ENCODE measurements at regions not wholly inside any gene's neighbourhood (a gene's known extent, or its start where the extent isn't known, plus 50 kb on each side); places are given as distances from the start of the nearest gene placed in this dataset.

DNA sequence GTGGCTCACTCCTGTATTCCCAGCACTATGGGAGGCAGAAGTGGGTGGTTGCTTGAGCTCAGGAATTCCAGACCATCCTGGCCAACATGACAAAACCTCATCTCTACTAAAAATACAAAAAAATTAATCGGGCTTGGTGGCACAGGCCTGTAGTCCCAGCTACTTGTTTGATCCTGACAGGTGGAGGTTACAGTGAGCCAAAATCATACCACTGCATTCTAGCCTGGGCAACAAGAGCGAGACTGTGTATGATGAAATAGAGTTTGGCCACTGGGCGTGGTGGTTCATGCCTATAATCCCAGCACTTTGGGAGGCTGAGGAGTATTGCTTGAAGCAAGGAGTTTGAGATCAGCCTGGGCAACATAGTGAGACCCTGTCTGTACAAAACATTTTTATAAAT lies 173.3 kb downstream of the TANC2 start:
- TF ChIP-seq, protein P1, sequence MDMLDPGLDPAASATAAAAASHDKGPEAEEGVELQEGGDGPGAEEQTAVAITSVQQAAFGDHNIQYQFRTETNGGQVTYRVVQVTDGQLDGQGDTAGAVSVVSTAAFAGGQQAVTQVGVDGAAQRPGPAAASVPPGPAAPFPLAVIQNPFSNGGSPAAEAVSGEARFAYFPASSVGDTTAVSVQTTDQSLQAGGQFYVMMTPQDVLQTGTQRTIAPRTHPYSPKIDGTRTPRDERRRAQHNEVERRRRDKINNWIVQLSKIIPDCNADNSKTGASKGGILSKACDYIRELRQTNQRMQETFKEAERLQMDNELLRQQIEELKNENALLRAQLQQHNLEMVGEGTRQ (CRISPR knock-in tag; IDR thresholded peaks at IDR 0.05): no peak
- TF ChIP-seq FOXJ3 (CRISPR knock-in tag; IDR thresholded peaks at IDR 0.05; ENCODE audit: borderline replicate concordance) (no peak), CREB1 (CRISPR knock-in tag; IDR thresholded peaks at IDR 0.05) (no peak), ESRRA (CRISPR knock-in tag; IDR thresholded peaks at IDR 0.05; ENCODE audit: borderline replicate concordance) (no peak), MXD4 (CRISPR knock-in tag; IDR thresholded peaks at IDR 0.05; ENCODE audit: borderline replicate concordance) (no peak), PRRX2 (CRISPR knock-in tag; IDR thresholded peaks at IDR 0.05) (no peak), IRF2 (CRISPR knock-in tag; IDR thresholded peaks at IDR 0.05; ENCODE audit: borderline replicate concordance, low read depth) (no peak)
- TF ChIP-seq, protein P2, sequence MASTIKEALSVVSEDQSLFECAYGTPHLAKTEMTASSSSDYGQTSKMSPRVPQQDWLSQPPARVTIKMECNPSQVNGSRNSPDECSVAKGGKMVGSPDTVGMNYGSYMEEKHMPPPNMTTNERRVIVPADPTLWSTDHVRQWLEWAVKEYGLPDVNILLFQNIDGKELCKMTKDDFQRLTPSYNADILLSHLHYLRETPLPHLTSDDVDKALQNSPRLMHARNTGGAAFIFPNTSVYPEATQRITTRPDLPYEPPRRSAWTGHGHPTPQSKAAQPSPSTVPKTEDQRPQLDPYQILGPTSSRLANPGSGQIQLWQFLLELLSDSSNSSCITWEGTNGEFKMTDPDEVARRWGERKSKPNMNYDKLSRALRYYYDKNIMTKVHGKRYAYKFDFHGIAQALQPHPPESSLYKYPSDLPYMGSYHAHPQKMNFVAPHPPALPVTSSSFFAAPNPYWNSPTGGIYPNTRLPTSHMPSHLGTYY (CRISPR knock-in tag; IDR thresholded peaks at IDR 0.05): no peak
- TF ChIP-seq, protein P3, sequence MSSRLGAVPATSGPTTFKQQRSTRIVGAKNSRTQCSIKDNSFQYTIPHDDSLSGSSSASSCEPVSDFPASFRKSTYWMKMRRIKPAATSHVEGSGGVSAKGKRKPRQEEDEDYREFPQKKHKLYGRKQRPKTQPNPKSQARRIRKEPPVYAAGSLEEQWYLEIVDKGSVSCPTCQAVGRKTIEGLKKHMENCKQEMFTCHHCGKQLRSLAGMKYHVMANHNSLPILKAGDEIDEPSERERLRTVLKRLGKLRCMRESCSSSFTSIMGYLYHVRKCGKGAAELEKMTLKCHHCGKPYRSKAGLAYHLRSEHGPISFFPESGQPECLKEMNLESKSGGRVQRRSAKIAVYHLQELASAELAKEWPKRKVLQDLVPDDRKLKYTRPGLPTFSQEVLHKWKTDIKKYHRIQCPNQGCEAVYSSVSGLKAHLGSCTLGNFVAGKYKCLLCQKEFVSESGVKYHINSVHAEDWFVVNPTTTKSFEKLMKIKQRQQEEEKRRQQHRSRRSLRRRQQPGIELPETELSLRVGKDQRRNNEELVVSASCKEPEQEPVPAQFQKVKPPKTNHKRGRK (CRISPR knock-in tag; IDR thresholded peaks at IDR 0.05; ENCODE audit: borderline replicate concordance): no peak
- TF ChIP-seq, protein P4, sequence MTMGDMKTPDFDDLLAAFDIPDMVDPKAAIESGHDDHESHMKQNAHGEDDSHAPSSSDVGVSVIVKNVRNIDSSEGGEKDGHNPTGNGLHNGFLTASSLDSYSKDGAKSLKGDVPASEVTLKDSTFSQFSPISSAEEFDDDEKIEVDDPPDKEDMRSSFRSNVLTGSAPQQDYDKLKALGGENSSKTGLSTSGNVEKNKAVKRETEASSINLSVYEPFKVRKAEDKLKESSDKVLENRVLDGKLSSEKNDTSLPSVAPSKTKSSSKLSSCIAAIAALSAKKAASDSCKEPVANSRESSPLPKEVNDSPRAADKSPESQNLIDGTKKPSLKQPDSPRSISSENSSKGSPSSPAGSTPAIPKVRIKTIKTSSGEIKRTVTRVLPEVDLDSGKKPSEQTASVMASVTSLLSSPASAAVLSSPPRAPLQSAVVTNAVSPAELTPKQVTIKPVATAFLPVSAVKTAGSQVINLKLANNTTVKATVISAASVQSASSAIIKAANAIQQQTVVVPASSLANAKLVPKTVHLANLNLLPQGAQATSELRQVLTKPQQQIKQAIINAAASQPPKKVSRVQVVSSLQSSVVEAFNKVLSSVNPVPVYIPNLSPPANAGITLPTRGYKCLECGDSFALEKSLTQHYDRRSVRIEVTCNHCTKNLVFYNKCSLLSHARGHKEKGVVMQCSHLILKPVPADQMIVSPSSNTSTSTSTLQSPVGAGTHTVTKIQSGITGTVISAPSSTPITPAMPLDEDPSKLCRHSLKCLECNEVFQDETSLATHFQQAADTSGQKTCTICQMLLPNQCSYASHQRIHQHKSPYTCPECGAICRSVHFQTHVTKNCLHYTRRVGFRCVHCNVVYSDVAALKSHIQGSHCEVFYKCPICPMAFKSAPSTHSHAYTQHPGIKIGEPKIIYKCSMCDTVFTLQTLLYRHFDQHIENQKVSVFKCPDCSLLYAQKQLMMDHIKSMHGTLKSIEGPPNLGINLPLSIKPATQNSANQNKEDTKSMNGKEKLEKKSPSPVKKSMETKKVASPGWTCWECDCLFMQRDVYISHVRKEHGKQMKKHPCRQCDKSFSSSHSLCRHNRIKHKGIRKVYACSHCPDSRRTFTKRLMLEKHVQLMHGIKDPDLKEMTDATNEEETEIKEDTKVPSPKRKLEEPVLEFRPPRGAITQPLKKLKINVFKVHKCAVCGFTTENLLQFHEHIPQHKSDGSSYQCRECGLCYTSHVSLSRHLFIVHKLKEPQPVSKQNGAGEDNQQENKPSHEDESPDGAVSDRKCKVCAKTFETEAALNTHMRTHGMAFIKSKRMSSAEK (CRISPR knock-in tag; IDR thresholded peaks at IDR 0.05; ENCODE audit: borderline replicate concordance): no peak
- TF ChIP-seq, protein P5, sequence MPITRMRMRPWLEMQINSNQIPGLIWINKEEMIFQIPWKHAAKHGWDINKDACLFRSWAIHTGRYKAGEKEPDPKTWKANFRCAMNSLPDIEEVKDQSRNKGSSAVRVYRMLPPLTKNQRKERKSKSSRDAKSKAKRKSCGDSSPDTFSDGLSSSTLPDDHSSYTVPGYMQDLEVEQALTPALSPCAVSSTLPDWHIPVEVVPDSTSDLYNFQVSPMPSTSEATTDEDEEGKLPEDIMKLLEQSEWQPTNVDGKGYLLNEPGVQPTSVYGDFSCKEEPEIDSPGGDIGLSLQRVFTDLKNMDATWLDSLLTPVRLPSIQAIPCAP (CRISPR knock-in tag; IDR thresholded peaks at IDR 0.05): no peak
- TF ChIP-seq, protein P6, sequence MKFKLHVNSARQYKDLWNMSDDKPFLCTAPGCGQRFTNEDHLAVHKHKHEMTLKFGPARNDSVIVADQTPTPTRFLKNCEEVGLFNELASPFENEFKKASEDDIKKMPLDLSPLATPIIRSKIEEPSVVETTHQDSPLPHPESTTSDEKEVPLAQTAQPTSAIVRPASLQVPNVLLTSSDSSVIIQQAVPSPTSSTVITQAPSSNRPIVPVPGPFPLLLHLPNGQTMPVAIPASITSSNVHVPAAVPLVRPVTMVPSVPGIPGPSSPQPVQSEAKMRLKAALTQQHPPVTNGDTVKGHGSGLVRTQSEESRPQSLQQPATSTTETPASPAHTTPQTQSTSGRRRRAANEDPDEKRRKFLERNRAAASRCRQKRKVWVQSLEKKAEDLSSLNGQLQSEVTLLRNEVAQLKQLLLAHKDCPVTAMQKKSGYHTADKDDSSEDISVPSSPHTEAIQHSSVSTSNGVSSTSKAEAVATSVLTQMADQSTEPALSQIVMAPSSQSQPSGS (CRISPR knock-in tag; IDR thresholded peaks at IDR 0.05; ENCODE audit: borderline replicate concordance, low read depth): no peak
- DNase-seq (ENCODE audit: low spot score) (no peak), ATAC-seq (no peak)
- POLR2A ChIA-PET: no interaction called here
- Mint-ChIP-seq H3K36me3 (no peaks in the 10 kb centered on the region), H3K4me3 (no peak overlapping the region), H3K27ac (no peak overlapping the region), H3K27me3 (ENCODE audit: low read depth) (no peaks in the 10 kb centered on the region), H3K9me3 (no peaks in the 10 kb centered on the region), H3K4me1 (peaks cover 27% of the 10 kb centered on the region)
- CTCF ChIA-PET: interaction anchor here (1.2 to 2.2 kb wide), 2 partner anchors 23 to 267 kb away, joined by 3 to 7 read pairs; no protein-coding TSS in a partner anchor

DNA sequence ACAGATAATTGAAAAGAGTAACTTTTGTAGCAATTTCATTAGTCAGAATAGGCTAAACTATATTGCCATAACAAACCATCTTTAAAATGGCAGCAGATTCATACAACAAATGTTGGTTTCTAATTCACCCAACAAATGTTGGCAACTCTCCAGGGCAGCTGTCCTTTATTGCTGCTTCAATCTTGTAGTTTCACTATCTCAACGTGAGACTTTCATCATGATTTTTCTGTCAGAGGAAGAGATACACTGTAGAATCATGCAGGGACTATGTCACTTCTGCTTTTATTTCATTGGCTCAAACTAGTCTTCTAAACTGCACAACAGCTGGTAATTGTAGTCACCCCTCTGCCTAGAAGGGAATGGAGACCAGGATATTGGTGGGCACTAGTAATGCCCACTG lies 174.2 kb downstream of the TANC2 start:
- DNase-seq (ENCODE audit: low spot score) (no peak), ATAC-seq (no peak)
- Mint-ChIP-seq H3K36me3 (no peaks in the 10 kb centered on the region), H3K9me3 (no peaks in the 10 kb centered on the region), H3K27ac (no peak overlapping the region; the same call in 1 of the 2 replicates), H3K27me3 (ENCODE audit: low read depth) (no peaks in the 10 kb centered on the region), H3K4me3 (no peak overlapping the region), H3K4me1 (peaks cover 27% of the 10 kb centered on the region)
- POLR2A ChIA-PET: no interaction called here
- CTCF ChIA-PET: interaction anchor here (1.2 to 2.2 kb wide), 2 partner anchors 24 to 267 kb away, joined by 3 to 7 read pairs; no protein-coding TSS in a partner anchor
- TF ChIP-seq GABPB1 (CRISPR knock-in tag; IDR thresholded peaks at IDR 0.05) (no peak), ZNF416 (CRISPR knock-in tag; IDR thresholded peaks at IDR 0.05) (no peak), ZNF138 (CRISPR knock-in tag; conservative IDR thresholded peaks at IDR 0.05) (no peak)
- TF ChIP-seq, protein P7, sequence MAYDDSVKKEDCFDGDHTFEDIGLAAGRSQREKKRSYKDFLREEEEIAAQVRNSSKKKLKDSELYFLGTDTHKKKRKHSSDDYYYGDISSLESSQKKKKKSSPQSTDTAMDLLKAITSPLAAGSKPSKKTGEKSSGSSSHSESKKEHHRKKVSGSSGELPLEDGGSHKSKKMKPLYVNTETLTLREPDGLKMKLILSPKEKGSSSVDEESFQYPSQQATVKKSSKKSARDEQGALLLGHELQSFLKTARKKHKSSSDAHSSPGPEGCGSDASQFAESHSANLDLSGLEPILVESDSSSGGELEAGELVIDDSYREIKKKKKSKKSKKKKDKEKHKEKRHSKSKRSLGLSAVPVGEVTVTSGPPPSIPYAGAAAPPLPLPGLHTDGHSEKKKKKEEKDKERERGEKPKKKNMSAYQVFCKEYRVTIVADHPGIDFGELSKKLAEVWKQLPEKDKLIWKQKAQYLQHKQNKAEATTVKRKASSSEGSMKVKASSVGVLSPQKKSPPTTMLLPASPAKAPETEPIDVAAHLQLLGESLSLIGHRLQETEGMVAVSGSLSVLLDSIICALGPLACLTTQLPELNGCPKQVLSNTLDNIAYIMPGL (CRISPR knock-in tag; IDR thresholded peaks at IDR 0.05): no peak
- TF ChIP-seq, protein P3 (CRISPR knock-in tag; IDR thresholded peaks at IDR 0.05; ENCODE audit: borderline replicate concordance): no peak

Data from WTC11 (cell line).